BE2C (cell line): ENCODE measurements at regions not wholly inside any gene's neighbourhood (a gene's known extent, or its start where the extent isn't known, plus 50 kb on each side); places are given as distances from the start of the nearest gene placed in this dataset.

Experiments used
- DNase-seq: peaks from one replicate; pipeline ENCODE4 v3.0.0-alpha.2; 2020
- H3K27me3 ChIP-seq: fragments of 250-450 bp; sonication (Bioruptor Pico); 2 replicates; pipeline ENCODE4 v1.5.1; 2020; ENCODE audit warnings: mild to moderate bottlenecking
- H3K36me3 ChIP-seq: fragments of 250-450 bp; sonication (Bioruptor Pico); 2 replicates; pipeline ENCODE4 v1.5.1; 2020; ENCODE audit warnings: mild to moderate bottlenecking
- H3K4me1 ChIP-seq: fragments of 250-450 bp; sonication (Bioruptor Pico); 2 replicates; pipeline ENCODE4 v1.5.1; 2020
- H3K4me3 ChIP-seq: 2 replicates; pipeline ENCODE4 v1.5.1; 2011; ENCODE audit warnings: low read depth, low read length
- H3K9me3 ChIP-seq: fragments of 250-450 bp; sonication (Bioruptor Pico); 2 replicates; pipeline ENCODE4 v1.5.1; 2020
- CTCF ChIP-seq: IDR thresholded peaks from 2 replicates; pipeline ENCODE4 v1.5.1; 2012; ENCODE audit warnings: mild to moderate bottlenecking, low read depth, low read length

GRCh38 chr6:134529305-134529704 is 211.4 kb upstream of the SGK1 start:
- no peaks in the 10 kb centered on the region for H3K36me3 ChIP-seq
- H3K4me3 ChIP-seq = no peak overlapping the region
- TF ChIP-seq CTCF = no peak
- no peak for DNase-seq
- no peaks in the 10 kb centered on the region for H3K27me3 ChIP-seq
- H3K9me3 ChIP-seq = no peaks in the 10 kb centered on the region
- no peaks in the 10 kb centered on the region; the same call in 1 of the 2 replicates for H3K4me1 ChIP-seq

GRCh38 chr6:134527108-134527787 is 209.3 kb upstream of the SGK1 start:
- no peaks in the 10 kb centered on the region for H3K36me3 ChIP-seq
- H3K9me3 ChIP-seq = no peaks in the 10 kb centered on the region
- no peak for TF ChIP-seq CTCF
- H3K4me3 ChIP-seq = no peak overlapping the region
- H3K27me3 ChIP-seq = no peaks in the 10 kb centered on the region
- no peak for DNase-seq
- no peaks in the 10 kb centered on the region; the same call in 1 of the 2 replicates for H3K4me1 ChIP-seq

GRCh38 chr6:134525190-134525868 is 207.4 kb upstream of the SGK1 start:
- no peaks in the 10 kb centered on the region; the same call in 1 of the 2 replicates for H3K4me1 ChIP-seq
- no peaks in the 10 kb centered on the region for H3K27me3 ChIP-seq
- H3K9me3 ChIP-seq = no peaks in the 10 kb centered on the region
- DNase-seq = no peak
- H3K36me3 ChIP-seq = no peaks in the 10 kb centered on the region
- TF ChIP-seq CTCF = no peak
- no peak overlapping the region for H3K4me3 ChIP-seq

- Histone ChIP-seq H3K4me3 (no peak overlapping the region), H3K4me1 (peaks cover 3% of the 10 kb centered on the region), H3K27me3 (no peaks in the 10 kb centered on the region), H3K9me3 (no peaks in the 10 kb centered on the region), H3K36me3 (no peaks in the 10 kb centered on the region)
- no peak for DNase-seq
- no peak for TF ChIP-seq CTCF
Measured at GRCh38 chr6:134523903-134524650, 206.2 kb upstream of the SGK1 start.

- Histone ChIP-seq H3K27me3 (no peaks in the 10 kb centered on the region), H3K4me1 (peaks cover 10% of the 10 kb centered on the region), H3K4me3 (no peak overlapping the region), H3K36me3 (no peaks in the 10 kb centered on the region), H3K9me3 (no peaks in the 10 kb centered on the region)
- TF ChIP-seq CTCF = no peak
- no peak for DNase-seq
Measured at GRCh38 chr6:134523051-134523450, 205.1 kb upstream of the SGK1 start.
